ENCODE measurements at regions not wholly inside any gene's neighbourhood (a gene's known extent, or its start where the extent isn't known, plus 50 kb on each side); places are given as distances from the start of the nearest gene placed in this dataset.
"Not testable (repeated sequence)": the region's sequence is repeated elsewhere in the genome, so short reads cannot be mapped to it uniquely, and the experiment has no call there.

GRCh38 chr6:26857289-26857688 is 197.7 kb upstream of the ZNF322 start:
- not testable (repeated sequence) for TF ChIP-seq POLR2A (IDR thresholded peaks at IDR 0.05)
- TF ChIP-seq, protein P1, sequence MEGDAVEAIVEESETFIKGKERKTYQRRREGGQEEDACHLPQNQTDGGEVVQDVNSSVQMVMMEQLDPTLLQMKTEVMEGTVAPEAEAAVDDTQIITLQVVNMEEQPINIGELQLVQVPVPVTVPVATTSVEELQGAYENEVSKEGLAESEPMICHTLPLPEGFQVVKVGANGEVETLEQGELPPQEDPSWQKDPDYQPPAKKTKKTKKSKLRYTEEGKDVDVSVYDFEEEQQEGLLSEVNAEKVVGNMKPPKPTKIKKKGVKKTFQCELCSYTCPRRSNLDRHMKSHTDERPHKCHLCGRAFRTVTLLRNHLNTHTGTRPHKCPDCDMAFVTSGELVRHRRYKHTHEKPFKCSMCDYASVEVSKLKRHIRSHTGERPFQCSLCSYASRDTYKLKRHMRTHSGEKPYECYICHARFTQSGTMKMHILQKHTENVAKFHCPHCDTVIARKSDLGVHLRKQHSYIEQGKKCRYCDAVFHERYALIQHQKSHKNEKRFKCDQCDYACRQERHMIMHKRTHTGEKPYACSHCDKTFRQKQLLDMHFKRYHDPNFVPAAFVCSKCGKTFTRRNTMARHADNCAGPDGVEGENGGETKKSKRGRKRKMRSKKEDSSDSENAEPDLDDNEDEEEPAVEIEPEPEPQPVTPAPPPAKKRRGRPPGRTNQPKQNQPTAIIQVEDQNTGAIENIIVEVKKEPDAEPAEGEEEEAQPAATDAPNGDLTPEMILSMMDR (IDR thresholded peaks at IDR 0.05) = not testable (repeated sequence)

All from thyroid gland (tissue), 4 donors.